RWPE1 (cell line): ENCODE measurements at regions not wholly inside any gene's neighbourhood (a gene's known extent, or its start where the extent isn't known, plus 50 kb on each side); places are given as distances from the start of the nearest gene placed in this dataset.

Experiments
- CTCF ChIA-PET: fragments of 350-600 bp; sonication (Branson Sonifier 250); formaldehyde crosslinking; extraction: SDS; loops from one replicate; lab custom pipeline; 2021; lab: Yijun Ruan, JAX
- POLR2A ChIA-PET: fragments of 400-600 bp; formaldehyde crosslinking; extraction: SDS; loops from one replicate; lab custom pipeline; 2020; ENCODE audit warnings: antibody characterized with exemption; ENCODE audit not compliant: low non-redundant PET; lab: Yijun Ruan, JAX
- DNase-seq: peaks from one replicate; pipeline ENCODE4 v3.0.0; 2012; ENCODE audit warnings: low spot score
- H3K27ac ChIP-seq: fragments of 450-650 bp; 2 replicates; pipeline ENCODE4 v1.5.1; 2017
- CTCF ChIP-seq: fragments of 450-650 bp; conservative IDR thresholded peaks from 2 replicates; pipeline ENCODE4 v1.5.1; 2017; ENCODE audit warnings: low read depth, mild to moderate bottlenecking

DNA sequence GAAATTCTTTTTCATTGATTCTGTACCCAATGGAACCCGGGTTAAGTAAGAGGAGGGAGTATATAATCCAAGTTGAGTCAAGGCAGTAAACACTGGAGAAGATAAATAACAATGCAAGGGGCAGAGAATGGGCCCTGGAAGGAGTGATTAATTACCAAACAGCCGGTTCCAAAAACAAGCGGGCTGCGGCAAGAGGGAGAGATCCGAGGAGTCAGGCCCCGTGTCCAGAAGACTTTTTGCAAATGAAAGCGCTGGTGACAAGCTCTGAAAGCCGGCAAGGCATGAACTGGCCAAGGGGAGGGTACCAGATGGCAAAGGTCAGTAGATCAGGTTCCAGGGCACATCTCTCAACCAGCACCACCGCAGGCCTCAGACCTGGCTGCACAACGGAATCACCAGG, 294.9 kb downstream of the BCOR start:
- ChIA-PET CTCF (no interaction called here), POLR2A (no interaction called here)
- no peak for DNase-seq
- H3K27ac ChIP-seq: no peak overlapping the region
- TF ChIP-seq CTCF: no peak

DNA sequence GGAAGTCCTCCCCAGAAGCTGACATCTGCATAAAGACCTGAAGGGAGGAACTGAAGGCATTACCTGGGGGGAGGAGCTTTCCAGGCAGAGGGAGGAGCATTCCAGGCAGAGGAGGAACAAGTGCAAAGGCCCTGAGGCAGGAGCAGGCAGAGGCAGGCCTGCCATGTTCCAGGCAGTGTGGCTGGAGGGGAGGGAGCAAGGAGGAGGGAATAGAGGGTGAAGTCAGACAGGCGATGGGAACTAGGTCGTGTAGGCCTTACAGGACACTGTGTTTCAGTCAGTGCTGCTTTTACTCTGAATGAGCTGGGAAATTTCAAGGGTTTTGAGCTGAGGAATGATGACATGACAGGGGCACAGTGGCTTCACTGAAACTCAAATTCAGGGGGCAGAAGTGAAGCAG, 292.7 kb downstream of the BCOR start:
- TF ChIP-seq CTCF: no peak
- ChIA-PET CTCF (no interaction called here), POLR2A (no interaction called here)
- no peak for DNase-seq
- no peak overlapping the region for H3K27ac ChIP-seq

DNA sequence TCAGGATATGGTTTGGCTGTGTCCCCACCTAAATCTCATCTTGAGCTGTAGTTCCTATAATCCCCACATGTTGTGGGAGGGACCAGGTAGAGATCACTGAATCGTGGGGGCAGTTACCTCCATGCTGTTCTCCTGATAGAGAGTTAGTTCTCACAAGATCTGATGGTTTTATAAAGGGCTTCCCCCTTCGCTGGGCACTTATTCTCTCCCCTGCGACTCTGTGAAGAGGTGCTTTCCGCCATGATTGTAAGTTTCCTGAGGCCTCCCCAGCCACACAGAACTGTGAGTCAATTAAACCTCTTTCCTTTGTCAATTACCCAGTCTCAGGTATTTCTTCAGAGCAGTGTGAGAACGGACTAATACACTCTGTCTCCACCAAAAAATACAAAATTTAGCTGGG, 291.9 kb downstream of the BCOR start:
- ChIA-PET POLR2A (no interaction called here), CTCF (interaction anchor here (0.7 kb wide), 1 partner anchor 21 kb away, joined by 3 read pairs; no protein-coding TSS in a partner anchor)
- no peak for DNase-seq
- H3K27ac ChIP-seq: no peak overlapping the region
- no peak for TF ChIP-seq CTCF

GRCh38 chrX:39808471-39808917, 289.3 kb downstream of the BCOR start:
- ChIA-PET CTCF (no interaction called here), POLR2A (no interaction called here)
- no peak for TF ChIP-seq CTCF
- DNase-seq: no peak
- H3K27ac ChIP-seq: no peak overlapping the region

DNA sequence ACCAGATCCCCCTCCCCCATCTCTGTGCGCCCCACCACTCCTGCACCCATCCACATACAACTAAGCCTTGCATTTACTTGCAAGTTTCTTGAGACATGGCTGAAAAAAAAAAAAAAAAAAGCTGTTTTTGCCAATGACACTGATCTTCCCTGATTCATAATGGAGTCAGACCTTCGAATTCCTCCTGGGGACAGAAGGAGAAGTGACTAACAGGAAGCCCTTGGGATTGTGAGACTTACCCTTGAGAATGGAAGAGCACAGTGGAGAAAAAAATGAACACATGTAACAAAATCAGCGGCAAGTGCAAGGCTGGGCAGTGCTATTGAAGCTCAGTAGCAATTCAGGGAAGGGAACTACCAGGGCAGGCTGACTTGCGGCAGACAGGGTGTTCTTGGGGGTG, 288.4 kb downstream of the BCOR start:
- CTCF ChIA-PET: interaction anchor here (0.6 kb wide), 1 partner anchor 80 kb away, joined by 3 read pairs; no protein-coding TSS in a partner anchor
- no peak overlapping the region for H3K27ac ChIP-seq

DNA sequence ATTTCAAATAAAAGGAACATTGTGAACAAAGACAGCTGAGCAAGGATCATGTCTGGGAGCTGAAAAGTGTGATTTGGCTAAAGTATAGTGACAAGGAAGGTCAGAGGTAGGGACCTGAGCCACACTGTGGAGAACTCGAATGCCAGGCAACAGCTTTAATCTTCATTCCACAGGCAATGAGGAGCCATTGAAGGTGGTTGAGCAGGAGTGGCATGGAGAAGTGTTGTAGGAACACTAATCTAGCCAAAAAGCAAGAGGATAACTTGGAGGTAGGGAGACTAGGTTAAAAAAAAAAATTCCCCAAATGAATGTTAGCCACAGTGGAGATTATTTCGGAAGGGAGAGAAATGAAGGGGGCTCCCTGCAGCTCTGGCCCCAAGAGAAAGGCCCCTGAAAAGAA, 286.9 kb downstream of the BCOR start:
- CTCF ChIA-PET: no interaction called here
- no peak for DNase-seq
- POLR2A ChIA-PET: no interaction called here
- H3K27ac ChIP-seq: no peak overlapping the region
- TF ChIP-seq CTCF: no peak

More for the DNA sequence above, 288.4 kb downstream of the BCOR start:
- POLR2A ChIA-PET: interaction anchor here (0.6 to 0.7 kb wide), 2 partner anchors 138 to 251 kb away, joined by 5 to 8 read pairs; no protein-coding TSS in a partner anchor
- TF ChIP-seq CTCF: no peak
- peak; percentile 44 for DNase-seq
